GM12891 (cell line): ENCODE measurements at regions not wholly inside any gene's neighbourhood (a gene's known extent, or its start where the extent isn't known, plus 50 kb on each side); places are given as distances from the start of the nearest gene placed in this dataset.

Source experiments
- DNase-seq: peaks from one replicate; pipeline ENCODE4 v3.0.0; 2011; ENCODE audit warnings: low spot score; ENCODE audit not compliant: insufficient read length
- FAIRE-seq: peaks from 2 replicates; lab custom pipeline; 2011; peaks lifted over from hg19 to GRCh38; lab: Jason Lieb, UNC
- PAX5 ChIP-seq: IDR thresholded peaks from 2 replicates; pipeline ENCODE4 v1.6.1; 2011; ENCODE audit warnings: low read length, moderate library complexity, mild to moderate bottlenecking; ENCODE audit not compliant: insufficient read depth, severe bottlenecking
- POLR2A ChIP-seq: IDR thresholded peaks from 2 replicates; pipeline ENCODE4 v1.6.1; 2011; ENCODE audit warnings: low read depth, low read length, control low read depth
- POLR2AphosphoS5 ChIP-seq: IDR thresholded peaks from 2 replicates; pipeline ENCODE4 v1.6.1; 2011; ENCODE audit warnings: low read depth, low read length, control low read depth
- POU2F2 ChIP-seq: IDR thresholded peaks from 2 replicates; pipeline ENCODE4 v1.6.1; 2011; ENCODE audit warnings: low read depth, mild to moderate bottlenecking, control low read depth, low read length, moderate library complexity
- SPI1 ChIP-seq: IDR thresholded peaks from 2 replicates; pipeline ENCODE4 v1.6.1; 2011; ENCODE audit warnings: low read depth, low read length, control low read depth
- TAF1 ChIP-seq: IDR thresholded peaks from 2 replicates; pipeline ENCODE4 v1.6.1; 2011; ENCODE audit warnings: low read depth, low read length, control low read depth

DNA sequence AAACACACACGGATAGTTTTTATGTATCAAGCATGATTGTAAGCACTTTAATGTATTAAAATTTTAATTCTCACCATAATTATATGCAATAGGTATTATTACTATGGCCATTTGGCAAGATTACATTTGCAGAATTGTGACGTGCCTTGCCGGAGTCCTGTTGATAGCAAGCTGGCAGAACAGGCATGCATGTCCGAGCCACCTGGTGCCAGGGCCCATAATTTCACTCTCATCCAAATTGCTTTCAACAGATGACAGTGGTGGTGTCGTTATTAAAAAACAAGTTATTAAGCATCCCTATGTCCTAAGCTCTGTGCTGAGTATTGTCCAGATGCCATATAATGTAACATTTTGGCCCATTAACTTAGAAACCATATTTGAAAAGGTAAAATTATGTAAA, 374.3 kb downstream of the FOXO1 start:
- FAIRE-seq (no peak), DNase-seq (no peak)
- TF ChIP-seq POLR2AphosphoS5 = no peak
- no peak for TF ChIP-seq POLR2A
- TF ChIP-seq PAX5 = no peak
- no peak for TF ChIP-seq POU2F2
- TF ChIP-seq SPI1 = no peak
- no peak for TF ChIP-seq TAF1

DNA sequence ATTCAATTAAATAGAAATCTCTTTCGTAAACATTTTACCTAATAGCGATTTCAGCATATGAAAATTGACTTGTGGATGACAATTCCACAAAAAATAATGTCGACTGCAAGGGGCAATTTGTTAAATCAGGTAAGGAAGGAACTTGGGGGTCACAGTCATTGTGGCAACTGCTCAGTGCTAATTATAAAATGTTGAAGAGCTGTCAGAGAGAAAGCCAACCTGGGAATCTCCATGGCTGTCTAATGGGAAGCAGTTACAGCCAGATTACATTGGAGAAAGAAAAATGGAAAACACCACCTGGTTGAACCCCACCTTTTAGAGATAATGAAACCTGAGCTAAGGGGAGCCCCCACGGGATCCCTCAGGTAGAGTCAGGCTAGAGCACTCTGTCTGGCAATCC, 373.9 kb downstream of the FOXO1 start:
- FAIRE-seq (no peak), DNase-seq (no peak)
- TF ChIP-seq TAF1 (no peak), SPI1 (no peak), POLR2A (no peak), PAX5 (no peak), POU2F2 (no peak), POLR2AphosphoS5 (no peak)

DNA sequence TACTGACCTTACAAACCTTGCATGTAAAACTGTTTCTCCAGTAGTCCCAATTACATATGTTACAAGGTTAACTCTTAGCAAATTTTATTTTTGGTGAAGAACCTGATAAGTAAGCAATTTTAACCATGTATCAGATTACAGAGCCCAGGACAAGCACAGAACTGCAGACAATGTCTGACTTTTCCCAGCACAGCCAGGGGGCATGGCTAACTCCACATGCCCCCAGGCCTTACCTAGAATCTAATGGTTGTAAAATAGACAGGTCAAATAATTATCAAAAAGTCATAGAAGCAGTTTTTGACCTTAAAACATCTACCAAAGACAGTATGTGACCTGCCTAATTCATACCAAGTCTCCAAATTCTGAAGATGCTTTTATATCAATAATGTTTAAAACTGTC, 364.1 kb downstream of the FOXO1 start:
- no peak for TF ChIP-seq PAX5
- no peak for TF ChIP-seq POLR2A
- no peak for TF ChIP-seq POLR2AphosphoS5
- no peak for TF ChIP-seq SPI1
- no peak for TF ChIP-seq TAF1
- TF ChIP-seq POU2F2 = no peak
- no peak for FAIRE-seq
- no peak for DNase-seq

DNA sequence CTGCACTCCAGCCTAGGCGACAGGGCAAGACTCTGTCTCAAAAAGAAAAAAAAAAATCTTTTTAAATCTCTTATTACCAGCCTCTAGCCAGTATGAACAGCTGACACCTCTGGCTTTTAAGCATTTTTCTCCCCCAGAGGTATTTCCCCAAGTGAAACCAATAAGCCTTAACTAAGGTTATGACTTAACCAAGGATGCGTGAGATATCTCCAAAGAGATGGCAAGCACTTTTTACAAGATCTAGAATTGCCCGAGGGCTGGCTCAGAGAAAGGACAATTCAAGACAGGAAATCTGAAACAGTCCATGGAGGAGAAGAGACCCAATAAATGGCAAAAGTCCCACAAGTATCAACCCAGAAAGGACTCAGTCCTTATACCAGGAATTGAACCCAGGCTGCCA, 362.1 kb downstream of the FOXO1 start:
- DNase-seq (no peak), FAIRE-seq (no peak)
- TF ChIP-seq TAF1 (no peak), SPI1 (no peak), POU2F2 (no peak), PAX5 (no peak), POLR2A (no peak), POLR2AphosphoS5 (no peak)

DNA sequence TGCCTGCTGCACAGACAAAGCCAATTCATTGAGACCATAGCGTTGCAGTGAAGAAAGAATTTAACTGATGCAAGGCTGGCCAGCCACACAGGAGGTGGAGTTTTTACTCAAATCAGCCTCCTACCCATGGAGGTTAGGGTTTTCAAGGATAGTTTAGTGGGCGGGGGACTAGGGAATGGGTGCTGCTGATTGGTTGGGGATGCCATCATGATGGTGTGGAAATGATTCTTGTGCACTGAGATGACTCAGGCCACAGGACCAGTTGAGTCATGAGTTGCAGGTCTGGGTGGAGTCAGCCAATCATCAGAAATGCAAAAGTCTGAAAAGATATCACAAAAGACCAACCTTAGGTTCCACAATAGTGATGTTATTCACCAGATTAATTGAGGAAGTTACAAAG, 359.6 kb downstream of the FOXO1 start:
- no peak for TF ChIP-seq PAX5
- TF ChIP-seq TAF1 = no peak
- TF ChIP-seq POLR2A = no peak
- TF ChIP-seq SPI1 = no peak
- no peak for TF ChIP-seq POLR2AphosphoS5
- no peak for TF ChIP-seq POU2F2
- FAIRE-seq = no peak
- DNase-seq = no peak

DNA sequence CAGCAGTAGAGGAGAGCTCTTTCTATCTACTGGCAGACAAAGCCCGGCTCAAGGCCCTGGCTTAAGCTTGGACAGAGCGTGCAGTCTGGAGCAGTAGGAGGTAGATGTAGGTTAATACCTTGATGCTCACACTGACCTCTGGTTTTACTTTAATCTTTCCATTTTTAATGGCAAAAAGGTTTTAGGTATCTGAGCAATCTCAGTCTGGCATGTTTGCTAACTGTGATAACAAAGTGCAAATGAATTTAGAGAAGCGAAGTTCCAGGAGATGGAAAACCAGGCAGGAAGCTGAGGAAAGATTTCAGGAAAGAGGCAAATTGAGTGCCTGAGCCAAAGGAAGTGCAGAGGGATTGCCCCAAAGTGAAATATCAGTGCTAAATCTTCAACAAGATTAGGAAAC, 356.6 kb downstream of the FOXO1 start:
- DNase-seq (no peak), FAIRE-seq (no peak)
- TF ChIP-seq POLR2A (no peak), PAX5 (no peak), SPI1 (no peak), POLR2AphosphoS5 (no peak), POU2F2 (no peak), TAF1 (no peak)

DNA sequence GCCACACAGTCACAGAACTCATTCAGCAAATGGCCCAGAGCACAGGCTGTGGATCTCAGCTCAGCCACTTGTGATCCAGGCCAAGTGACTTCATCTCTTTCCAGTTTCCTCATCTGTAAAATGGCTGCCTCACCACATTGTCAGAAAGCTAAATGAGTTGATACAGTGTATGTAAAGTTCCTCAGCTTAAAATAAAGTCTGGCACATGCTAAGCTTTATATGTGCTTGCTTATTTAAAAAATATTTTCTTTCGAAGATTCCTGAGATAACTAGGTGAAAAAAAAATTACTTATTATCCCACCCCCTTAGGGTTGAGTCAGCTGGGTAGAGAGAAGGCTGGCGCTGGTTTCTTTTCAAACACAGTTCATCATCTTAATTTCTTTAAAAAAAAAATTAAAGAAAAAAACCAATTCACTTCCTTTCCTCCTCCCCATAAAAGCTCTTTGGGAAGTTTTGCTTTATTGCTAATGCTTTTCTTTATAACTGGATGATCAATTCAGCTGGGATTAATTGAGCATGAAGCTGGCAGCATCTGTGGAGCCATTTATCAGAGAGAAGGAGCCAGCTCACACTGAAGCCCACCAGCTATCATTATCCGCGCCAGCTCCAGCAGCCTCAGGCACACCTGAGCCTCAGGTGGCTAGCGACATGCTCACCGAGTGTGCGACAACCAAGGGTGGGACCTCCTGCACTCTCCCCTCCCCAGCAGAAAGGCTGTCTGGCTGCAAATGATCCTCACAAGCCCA, 354.9 kb downstream of the FOXO1 start:
- no peak for TF ChIP-seq SPI1
- TF ChIP-seq TAF1 = no peak
- no peak for TF ChIP-seq POLR2AphosphoS5
- TF ChIP-seq POLR2A = no peak
- TF ChIP-seq PAX5 = no peak
- TF ChIP-seq POU2F2 = no peak

DNA sequence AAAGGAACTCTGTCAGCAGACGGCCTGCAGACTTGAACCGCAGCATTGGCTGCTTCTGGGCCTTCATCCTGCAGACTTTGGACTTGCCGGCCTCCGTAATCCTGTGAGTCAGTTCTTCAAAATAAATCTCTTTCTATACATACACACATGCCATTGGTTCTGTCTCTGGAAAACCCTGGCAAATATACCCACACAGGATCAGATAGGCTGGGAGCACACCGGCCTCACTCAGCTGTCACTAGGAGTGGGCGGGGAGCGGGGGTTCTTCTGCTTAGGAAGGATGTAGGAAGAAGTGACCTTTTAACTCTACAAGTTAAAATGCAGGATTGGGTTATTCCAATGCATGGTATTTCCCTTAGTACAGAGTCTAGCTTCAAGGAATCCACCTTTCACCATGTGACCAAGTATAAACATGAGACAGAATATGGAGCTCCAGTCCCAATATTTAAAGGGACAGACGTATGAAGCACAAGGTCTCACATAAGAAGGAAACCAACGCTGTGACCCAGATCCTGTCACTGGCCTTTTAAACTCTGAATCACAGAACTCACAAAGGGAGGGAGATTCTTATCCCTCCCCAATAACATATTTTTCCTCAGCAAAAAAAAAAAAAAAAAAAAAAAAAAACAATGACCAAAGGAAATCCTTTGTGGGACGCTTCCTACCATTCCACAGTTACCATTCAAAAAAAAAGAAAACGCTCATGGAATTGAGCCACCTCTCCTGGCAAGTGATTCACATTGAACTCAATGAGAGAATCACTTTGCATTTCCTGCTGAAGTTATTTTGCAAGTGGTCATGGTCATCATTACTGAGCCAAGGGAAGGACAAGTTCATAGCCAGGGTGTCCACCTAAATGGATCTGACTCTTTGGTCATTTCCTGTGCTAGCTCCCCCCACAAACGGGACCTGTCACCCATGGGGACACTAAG, 352.9 kb downstream of the FOXO1 start:
- DNase-seq (no peak), FAIRE-seq (no peak)
- TF ChIP-seq SPI1 (no peak), POLR2AphosphoS5 (no peak), PAX5 (no peak), TAF1 (no peak), POU2F2 (no peak), POLR2A (no peak)

More for the DNA sequence above, 354.9 kb downstream of the FOXO1 start:
- FAIRE-seq = no peak
- DNase-seq = no peak

DNA sequence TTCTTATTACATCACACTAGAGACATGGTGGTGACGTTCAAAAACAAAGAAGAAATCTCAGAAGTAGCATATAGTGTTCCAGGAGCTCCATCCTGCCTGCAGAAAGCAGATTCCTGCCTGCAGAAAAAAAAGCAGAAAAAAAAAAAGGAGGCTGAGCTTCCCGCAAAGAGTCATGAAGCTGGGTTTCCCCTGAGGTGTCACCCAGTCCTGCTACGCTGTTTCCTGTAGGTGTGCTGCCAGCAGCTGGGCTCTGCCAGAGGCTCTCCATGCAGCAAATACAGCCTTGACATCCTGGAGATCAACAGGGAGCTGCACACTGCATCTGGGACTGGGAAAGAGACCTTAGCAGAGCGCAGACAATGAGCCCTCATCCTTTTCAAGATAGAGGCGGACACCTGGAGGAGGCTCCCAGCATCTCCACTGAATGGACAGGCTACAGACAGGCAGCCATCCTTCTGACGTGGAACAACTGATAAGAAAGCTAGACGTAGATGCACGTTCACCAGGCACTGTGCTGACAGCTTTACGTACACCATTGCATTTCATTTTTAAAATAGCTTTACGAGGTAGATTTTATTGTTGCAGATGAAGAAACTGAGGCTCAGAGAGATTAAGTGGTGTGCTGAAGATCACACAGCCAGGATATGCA, 350.9 kb downstream of the FOXO1 start:
- DNase-seq (no peak), FAIRE-seq (no peak)
- no peak for TF ChIP-seq PAX5
- TF ChIP-seq SPI1 = no peak
- no peak for TF ChIP-seq POU2F2
- no peak for TF ChIP-seq TAF1
- no peak for TF ChIP-seq POLR2A
- TF ChIP-seq POLR2AphosphoS5 = no peak
